OCI-LY3 (cell line): ENCODE measurements at regions not wholly inside any gene's neighbourhood (a gene's known extent, or its start where the extent isn't known, plus 50 kb on each side); places are given as distances from the start of the nearest gene placed in this dataset.

Experiments
- CTCF ChIP-seq: fragments of 200-600, 300-600 bp; sonication (generic); IDR thresholded peaks from 2 replicates; pipeline ENCODE4 v1.5.1; 2014; ENCODE audit warnings: antibody characterized with exemption, low read length, low read depth
- EZH2phosphoT487 ChIP-seq: fragments of 200-600 bp; shearing (Covaris generic); IDR thresholded peaks from 2 replicates; pipeline ENCODE4 v1.6.1; 2018; ENCODE audit warnings: antibody characterized with exemption, mixed run types, low read depth

DNA sequence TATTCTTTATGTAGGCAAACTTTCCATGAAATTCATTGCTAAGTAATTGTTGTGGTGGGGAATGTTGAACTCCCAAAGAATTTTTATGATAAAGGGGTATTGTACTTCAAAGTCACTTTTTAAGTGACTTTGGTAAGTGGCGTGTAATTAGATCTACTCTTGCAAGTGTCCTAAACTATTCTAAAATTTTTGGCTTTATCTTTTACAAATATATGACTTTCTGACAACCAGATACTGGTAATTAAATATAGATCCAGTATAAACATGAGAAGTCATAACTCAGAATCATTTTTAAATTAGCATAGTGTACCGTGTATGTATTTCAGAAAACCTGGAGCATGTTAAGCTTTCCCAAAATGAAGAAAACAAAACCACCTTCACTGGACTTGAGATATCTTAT lies 84.7 kb upstream of the HGF start:
- TF ChIP-seq CTCF (no peak), EZH2phosphoT487 (no peak)
